PC-9 (cell line): ENCODE measurements at regions not wholly inside any gene's neighbourhood (a gene's known extent, or its start where the extent isn't known, plus 50 kb on each side); places are given as distances from the start of the nearest gene placed in this dataset.

Source experiments
- BruUV-seq: library from RNA; stranded (reverse); fragments of 400-500 nt; replicated peaks from 2 replicates; lab custom pipeline; 2021; lab: Mats Ljungman, UMichigan
- CTCF ChIA-PET: fragments of 300-600 bp; sonication (Branson Sonifier 250); formaldehyde crosslinking; loops from one replicate; lab custom pipeline; 2022; ENCODE audit warnings: antibody characterized with exemption; lab: Charles Lee
- POLR2A ChIA-PET: fragments of 300-600 bp; sonication (Branson Sonifier 250); formaldehyde crosslinking; loops from one replicate; lab custom pipeline; 2022; ENCODE audit warnings: antibody characterized with exemption; ENCODE audit not compliant: unreplicated experiment; lab: Charles Lee
- DNase-seq, 2 experiments: peaks; one replicate each; pipeline versions ENCODE4 v3.0.0 to v3.0.0-alpha.2; 2015 to 2022; ENCODE audit warnings: mixed read lengths in 1 of 2
- H2AFZ ChIP-seq: fragments of 200-600 bp; sonication (generic); 2 replicates; pipeline ENCODE4 v1.8.1; 2017; ENCODE audit warnings: antibody characterized with exemption
- H3F3A ChIP-seq: fragments of 200-600 bp; sonication (generic); 2 replicates; pipeline ENCODE4 v1.8.1; 2017; ENCODE audit warnings: antibody characterized with exemption, mild to moderate bottlenecking, low read depth; ENCODE audit not compliant: insufficient read depth
- H3K27ac ChIP-seq: fragments of 200-600 bp; sonication (generic); 2 replicates; pipeline ENCODE4 v1.6.1; 2016; ENCODE audit warnings: mixed run types
- H3K27me3 ChIP-seq: fragments of 200-600 bp; sonication (generic); 2 replicates; pipeline ENCODE4 v1.6.1; 2016; ENCODE audit warnings: low read depth, mixed run types; ENCODE audit not compliant: insufficient read depth
- H3K36me3 ChIP-seq: fragments of 200-600 bp; sonication (generic); 2 replicates; pipeline ENCODE4 v1.6.1; 2016; ENCODE audit warnings: low read depth, mixed run types
- H3K4me1 ChIP-seq: fragments of 200-600 bp; sonication (generic); replicated peaks from 2 replicates; pipeline ENCODE4 v1.6.1; 2016; ENCODE audit warnings: mixed run types; ENCODE audit not compliant: insufficient read depth
- H3K4me2 ChIP-seq: fragments of 200-600 bp; sonication (generic); 2 replicates; pipeline ENCODE4 v1.6.1; 2017; ENCODE audit warnings: mixed run types
- H3K4me3 ChIP-seq: fragments of 200-600 bp; sonication (generic); 2 replicates; pipeline ENCODE4 v1.6.1; 2016; ENCODE audit warnings: mixed run types
- H3K79me2 ChIP-seq: fragments of 200-600 bp; sonication (generic); 2 replicates; pipeline ENCODE4 v1.6.1; 2017; ENCODE audit warnings: low read depth, mixed run types
- H3K9me2 ChIP-seq: fragments of 200-600 bp; sonication (generic); 2 replicates; pipeline ENCODE4 v1.8.1; 2017; ENCODE audit warnings: mild to moderate bottlenecking; ENCODE audit not compliant: insufficient read depth
- H3K9me3 ChIP-seq: fragments of 200-600 bp; sonication (generic); 2 replicates; pipeline ENCODE4 v1.8.1; 2016; ENCODE audit warnings: low read depth; ENCODE audit not compliant: insufficient read depth
- H4K20me1 ChIP-seq: fragments of 200-600 bp; sonication (generic); 2 replicates; pipeline ENCODE4 v1.8.1; 2017; ENCODE audit not compliant: insufficient read depth
- EZH2 ChIP-seq: fragments of 200-600 bp; sonication (generic); IDR thresholded peaks from 2 replicates; pipeline ENCODE4 v1.8.0; 2017; ENCODE audit warnings: antibody characterized with exemption, low read depth
- intact Hi-C: fragments of 100-400 bp; cut with micrococcal nuclease; formaldehyde crosslinking; loops from one replicate; pipeline ENCODE4 v1.10.0; 2022; ENCODE audit not compliant: unreplicated experiment
- TF ChIP-seq, protein P1 (sequence below): fragments of 200-600 bp; sonication (generic); conservative IDR thresholded peaks from 2 replicates; pipeline ENCODE4 v1.6.1; 2017; ENCODE audit warnings: mixed run types, antibody characterized with exemption, mild to moderate bottlenecking, moderate library complexity

GRCh38 chr5:164708831-164709230, 1203.4 kb downstream of the MAT2B start:
- ChIA-PET POLR2A (no interaction called here), CTCF (no interaction called here)
- Histone ChIP-seq H3K4me1 (no peaks in the 10 kb centered on the region), H3K36me3 (no peaks in the 10 kb centered on the region), H3K79me2 (no peaks in the 10 kb centered on the region), H3K9me2 (no peaks in the 10 kb centered on the region), H3F3A (no peaks in the 10 kb centered on the region), H3K27me3 (no peaks in the 10 kb centered on the region), H3K4me2 (no peak overlapping the region), H3K27ac (no peak overlapping the region), H4K20me1 (no peaks in the 10 kb centered on the region), H2AFZ (no peak overlapping the region), H3K9me3 (no peaks in the 10 kb centered on the region), H3K4me3 (no peak overlapping the region)
- BruUV-seq, result no TSS peak
- intact Hi-C loops, result no loop called here
- no peak for TF ChIP-seq EZH2
- TF ChIP-seq, protein P1, sequence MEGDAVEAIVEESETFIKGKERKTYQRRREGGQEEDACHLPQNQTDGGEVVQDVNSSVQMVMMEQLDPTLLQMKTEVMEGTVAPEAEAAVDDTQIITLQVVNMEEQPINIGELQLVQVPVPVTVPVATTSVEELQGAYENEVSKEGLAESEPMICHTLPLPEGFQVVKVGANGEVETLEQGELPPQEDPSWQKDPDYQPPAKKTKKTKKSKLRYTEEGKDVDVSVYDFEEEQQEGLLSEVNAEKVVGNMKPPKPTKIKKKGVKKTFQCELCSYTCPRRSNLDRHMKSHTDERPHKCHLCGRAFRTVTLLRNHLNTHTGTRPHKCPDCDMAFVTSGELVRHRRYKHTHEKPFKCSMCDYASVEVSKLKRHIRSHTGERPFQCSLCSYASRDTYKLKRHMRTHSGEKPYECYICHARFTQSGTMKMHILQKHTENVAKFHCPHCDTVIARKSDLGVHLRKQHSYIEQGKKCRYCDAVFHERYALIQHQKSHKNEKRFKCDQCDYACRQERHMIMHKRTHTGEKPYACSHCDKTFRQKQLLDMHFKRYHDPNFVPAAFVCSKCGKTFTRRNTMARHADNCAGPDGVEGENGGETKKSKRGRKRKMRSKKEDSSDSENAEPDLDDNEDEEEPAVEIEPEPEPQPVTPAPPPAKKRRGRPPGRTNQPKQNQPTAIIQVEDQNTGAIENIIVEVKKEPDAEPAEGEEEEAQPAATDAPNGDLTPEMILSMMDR, result no peak
- no peak for DNase-seq

DNA sequence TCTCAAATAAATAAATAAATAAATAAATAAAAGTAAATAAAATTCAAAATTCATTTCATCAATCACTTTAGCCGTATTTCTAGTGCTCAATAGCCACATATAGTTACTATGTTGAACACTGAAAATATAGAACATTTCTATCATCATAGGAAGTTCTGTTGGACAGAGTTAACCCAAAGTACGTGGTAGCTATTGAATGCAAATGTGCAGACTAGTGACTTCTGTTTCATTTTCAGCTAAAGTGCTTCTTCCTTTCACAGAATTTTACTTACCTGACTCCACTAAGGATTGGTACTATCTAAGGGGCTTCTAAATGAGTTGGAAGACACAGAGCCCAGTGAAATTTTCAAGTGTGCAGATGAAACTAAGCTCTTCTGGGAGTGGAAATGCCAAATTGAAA, 1208.3 kb downstream of the MAT2B start:
- H3K9me3 ChIP-seq, result no peaks in the 10 kb centered on the region
- H2AFZ ChIP-seq, result no peak overlapping the region
- intact Hi-C loops, result no loop called here
- H4K20me1 ChIP-seq, result no peaks in the 10 kb centered on the region
- no peaks in the 10 kb centered on the region for H3K9me2 ChIP-seq
- H3K27ac ChIP-seq, result no peak overlapping the region
- H3K36me3 ChIP-seq, result no peaks in the 10 kb centered on the region
- ChIA-PET POLR2A (no interaction called here), CTCF (no interaction called here)
- H3K79me2 ChIP-seq, result no peaks in the 10 kb centered on the region
- H3F3A ChIP-seq, result no peaks in the 10 kb centered on the region
- no peaks in the 10 kb centered on the region for H3K4me1 ChIP-seq
- no peak overlapping the region for H3K4me2 ChIP-seq
- no TSS peak for BruUV-seq
- DNase-seq, result no peak
- no peaks in the 10 kb centered on the region for H3K27me3 ChIP-seq
- no peak overlapping the region for H3K4me3 ChIP-seq
- TF ChIP-seq, protein P1, result no peak
- no peak for TF ChIP-seq EZH2

DNA sequence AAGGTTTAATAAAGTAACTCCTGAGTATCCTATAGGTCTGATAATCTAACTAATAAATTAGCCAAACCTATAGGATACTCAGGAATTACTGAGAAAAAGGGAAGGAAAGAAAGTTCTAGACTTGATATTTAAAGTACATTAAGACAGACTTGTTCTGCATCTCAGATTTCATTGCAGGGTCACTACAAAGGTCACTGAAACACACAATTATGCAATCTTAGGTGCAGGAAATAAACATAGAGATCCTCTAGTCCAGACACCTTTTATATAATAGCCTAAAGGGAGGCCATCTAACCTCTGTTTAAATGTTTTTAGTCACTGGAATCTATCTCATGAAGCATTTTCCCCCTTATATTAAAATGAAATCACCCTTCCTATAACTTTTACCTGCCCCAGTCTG, 1215.7 kb downstream of the MAT2B start:
- BruUV-seq, result no TSS peak
- no peaks in the 10 kb centered on the region for H3K79me2 ChIP-seq
- CTCF ChIA-PET, result no interaction called here

More for the DNA sequence above, 1215.7 kb downstream of the MAT2B start:
- Histone ChIP-seq H2AFZ (no peak overlapping the region), H3K9me3 (no peaks in the 10 kb centered on the region), H3K9me2 (no peaks in the 10 kb centered on the region), H3K36me3 (no peaks in the 10 kb centered on the region), H3K4me2 (no peak overlapping the region), H4K20me1 (no peaks in the 10 kb centered on the region), H3K4me3 (no peak overlapping the region), H3F3A (no peaks in the 10 kb centered on the region), H3K4me1 (no peaks in the 10 kb centered on the region), H3K27ac (no peak overlapping the region), H3K27me3 (no peaks in the 10 kb centered on the region)
- DNase-seq, result no peak
- intact Hi-C loops, result no loop called here
- TF ChIP-seq EZH2, result no peak
- TF ChIP-seq, protein P1, result no peak
- POLR2A ChIA-PET, result no interaction called here
